ENCODE measurements at regions not wholly inside any gene's neighbourhood (a gene's known extent, or its start where the extent isn't known, plus 50 kb on each side); places are given as distances from the start of the nearest gene placed in this dataset.
"Not testable (repeated sequence)": the region's sequence is repeated elsewhere in the genome, so short reads cannot be mapped to it uniquely, and the experiment has no call there.

DNA sequence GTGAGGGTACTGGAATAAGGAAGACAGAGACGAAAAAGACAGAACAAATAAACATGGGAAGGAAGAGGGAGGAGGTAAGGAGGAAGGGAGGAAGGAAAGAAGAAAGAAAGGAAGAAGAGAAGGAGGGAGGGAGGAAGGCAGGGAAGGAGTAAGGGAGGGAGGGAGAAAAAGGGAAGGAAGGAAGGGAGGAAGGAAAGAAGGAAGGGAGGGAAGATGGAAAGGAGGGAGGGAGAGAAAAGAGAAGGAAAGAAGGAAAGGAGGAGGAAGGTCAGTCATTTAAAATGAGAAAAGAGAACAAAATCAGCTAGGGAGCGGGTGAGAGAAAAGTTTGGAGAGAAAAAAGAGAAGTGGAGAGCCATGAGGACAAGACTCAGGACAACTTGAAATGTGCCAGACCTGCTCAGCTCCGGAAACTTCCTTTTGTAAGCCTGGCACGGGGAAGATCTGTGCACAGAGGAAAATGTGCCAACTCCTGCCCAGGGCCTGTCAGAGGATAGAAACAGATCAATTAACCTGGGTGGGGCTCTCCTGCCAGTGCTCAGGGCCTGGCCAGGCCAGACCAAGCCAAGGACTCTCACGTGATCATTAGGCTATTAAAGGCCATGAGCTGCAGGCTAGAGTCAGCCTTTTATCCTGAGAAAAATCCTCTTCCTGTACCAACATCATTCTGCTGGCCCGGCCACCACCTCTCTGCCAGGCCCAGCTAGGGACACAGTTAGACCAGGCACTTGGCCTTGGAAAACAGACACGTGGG, 50.1 kb upstream of the BCL6 start:
- DNase-seq = no peak

GRCh38 chr3:187798126-187798525, 52.9 kb upstream of the BCL6 start:
- DNase-seq = no peak

- no peak for DNase-seq
Observed at GRCh38 chr3:187798531-187799530, 53.6 kb upstream of the BCL6 start.

DNA sequence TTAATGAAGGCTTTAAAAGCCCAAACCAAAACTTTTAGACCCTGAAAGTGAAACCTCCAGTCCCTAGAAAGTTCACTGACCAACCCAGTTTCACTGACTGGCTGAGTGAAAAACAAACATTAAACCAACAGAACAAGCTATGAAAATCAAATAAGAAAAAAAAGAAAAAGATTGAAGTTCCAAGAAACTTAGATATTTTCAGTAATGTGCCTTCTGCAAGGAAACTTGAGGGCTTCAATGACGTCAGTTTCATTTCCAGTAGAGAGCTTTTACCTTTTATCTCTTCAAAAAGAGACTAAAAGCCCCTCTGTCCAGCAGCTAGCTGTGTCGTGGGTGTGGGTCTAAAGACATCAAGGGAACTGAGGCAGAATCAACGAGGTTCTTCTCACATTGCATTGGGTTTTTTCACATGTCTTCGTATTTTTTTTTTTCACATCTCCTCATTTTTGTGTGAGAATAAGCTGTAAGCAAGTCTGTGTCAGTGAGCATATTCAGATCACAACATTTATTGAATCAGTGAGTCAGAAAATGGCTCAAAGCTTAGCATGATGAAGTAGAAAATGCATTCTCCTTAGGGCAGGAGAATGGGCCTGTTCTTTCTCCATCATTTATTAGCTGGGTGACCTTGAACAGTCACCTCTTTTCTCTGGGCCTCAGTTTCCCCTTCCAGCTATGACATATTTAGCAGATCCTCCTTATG, 54.8 kb upstream of the BCL6 start:
- no peak for DNase-seq

DNA sequence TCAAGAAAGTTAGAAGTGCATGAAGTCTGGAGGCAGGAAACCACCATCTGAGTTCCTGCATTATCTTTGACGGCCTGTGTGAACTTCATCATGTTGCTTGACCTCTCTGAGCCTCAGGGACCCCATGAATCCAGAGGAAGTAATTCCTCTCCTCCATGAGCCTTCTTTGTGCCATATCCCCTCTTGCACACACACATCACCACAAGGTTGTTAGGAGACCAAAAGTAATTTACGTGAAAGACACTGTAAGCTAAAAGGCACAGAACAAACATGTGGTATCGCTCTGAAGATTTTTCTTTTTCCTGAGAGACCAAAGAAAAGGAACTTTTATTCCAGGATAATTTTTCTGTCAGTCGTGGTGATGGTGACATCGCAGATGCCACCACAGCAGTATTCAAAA, 55.9 kb upstream of the BCL6 start:
- DNase-seq = no peak

DNA sequence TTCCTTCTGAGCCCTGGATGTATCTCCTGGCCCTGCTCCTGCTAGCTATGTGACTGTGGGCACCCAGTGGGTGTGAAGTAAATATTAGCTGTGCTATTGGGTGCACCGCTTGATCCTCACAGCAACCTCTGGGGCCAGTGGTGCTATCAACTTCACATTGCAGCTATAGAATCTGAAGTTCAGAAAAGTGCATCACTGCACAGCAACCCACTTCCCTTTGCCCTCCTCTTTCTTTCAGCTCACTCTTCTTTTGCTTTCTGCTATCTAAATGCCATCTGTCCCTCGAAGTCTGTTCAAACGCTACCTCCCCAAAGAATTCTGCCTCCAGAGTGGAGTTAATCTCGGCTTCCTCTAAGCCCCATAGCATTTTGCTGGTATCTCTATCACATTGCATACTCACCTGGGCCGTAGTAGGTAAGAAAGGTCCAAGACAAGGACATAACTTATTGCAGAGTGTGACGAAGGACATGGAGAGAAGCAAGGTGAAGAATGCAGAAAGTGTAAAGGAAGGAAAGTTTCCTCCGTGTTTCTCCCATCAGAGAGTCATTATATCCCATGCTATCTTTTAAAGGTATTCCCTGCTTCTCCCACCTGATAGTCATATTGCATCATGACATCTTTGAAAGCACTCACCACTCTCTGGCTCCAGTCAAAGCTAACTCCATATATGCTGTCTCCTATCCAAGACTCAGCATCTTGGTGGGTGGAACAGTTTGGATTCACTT, 57.1 kb upstream of the BCL6 start:
- DNase-seq = no peak

GRCh38 chr3:187802928-187803259, 57.6 kb upstream of the BCL6 start:
- no peak for DNase-seq

- no peak for DNase-seq
Observed at GRCh38 chr3:187804120-187804744, 59.0 kb upstream of the BCL6 start.

DNA sequence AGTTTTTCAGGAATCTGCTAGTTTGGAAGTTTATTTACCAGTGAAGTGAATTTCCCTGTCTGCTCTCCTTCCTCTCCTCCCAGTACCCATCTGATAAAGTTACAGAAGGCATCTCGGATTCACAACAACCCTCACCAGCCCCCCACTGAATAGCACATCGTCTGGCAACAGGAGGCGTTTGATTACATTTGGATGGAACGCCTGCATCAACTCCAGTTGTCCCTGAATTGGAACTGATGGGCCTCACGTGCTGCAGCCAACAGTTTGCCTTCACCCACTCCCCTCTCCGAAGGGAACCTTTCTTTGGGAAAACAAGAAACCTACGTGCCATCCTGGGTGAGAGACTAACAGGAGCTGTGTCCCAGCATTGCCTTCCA, 59.5 kb upstream of the BCL6 start:
- DNase-seq = no peak

- DNase-seq = no peak
Observed at GRCh38 chr3:187805774-187806173, 60.5 kb upstream of the BCL6 start.

DNA sequence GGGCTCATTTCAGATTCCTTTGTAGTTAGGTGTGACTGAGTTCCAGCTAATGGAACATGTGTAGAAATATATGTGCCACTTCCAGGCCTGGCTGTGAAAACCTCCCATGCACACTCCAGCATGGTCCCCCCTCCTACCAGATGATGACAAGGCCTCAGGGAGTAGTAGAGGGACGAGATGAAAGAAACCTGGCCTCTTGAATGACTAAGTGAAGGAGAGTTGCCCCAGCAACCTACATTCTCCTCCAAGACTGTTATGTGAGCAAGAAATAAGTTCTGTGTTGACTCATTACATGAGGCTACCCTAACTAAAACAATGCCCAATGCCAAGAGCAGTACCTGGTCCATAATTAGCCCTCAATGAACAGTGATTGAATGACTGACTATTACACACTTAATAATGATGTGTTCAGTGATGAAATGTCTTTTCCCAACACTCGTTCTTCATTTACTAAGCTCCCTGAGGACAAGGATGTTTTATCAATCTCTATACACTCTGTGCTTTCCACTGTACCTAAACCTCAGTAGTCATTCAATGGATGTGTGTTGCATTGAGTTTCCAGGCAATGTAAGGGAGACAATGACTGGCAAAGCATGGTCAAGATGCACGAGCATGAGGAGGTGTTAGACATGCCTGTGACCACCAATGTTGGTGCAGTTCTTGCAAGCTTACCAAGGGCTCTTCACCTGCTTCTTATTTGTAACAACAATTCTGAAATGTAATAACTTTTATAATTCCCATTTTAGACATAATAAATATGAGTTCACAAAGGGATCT, 62.0 kb upstream of the BCL6 start:
- DNase-seq = no peak

DNA sequence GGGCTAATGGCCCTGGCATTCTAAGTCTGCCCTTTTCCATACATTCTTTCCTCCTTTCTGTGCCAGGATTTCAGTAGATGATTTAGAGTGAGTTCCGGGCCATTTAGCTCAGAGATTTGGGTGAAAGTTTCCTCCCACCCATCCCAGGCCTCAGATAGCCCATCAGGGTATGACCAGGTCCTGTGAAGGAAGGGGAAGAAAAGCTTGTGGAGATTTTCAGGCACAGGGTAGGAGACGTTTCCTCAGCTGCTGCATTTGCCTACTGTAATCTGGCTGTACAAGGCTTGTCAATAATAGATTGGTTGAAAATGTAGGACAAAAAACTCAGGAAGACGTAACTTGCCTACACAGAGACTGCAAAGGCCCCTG, 63.2 kb upstream of the BCL6 start:
- DNase-seq = no peak

DNA sequence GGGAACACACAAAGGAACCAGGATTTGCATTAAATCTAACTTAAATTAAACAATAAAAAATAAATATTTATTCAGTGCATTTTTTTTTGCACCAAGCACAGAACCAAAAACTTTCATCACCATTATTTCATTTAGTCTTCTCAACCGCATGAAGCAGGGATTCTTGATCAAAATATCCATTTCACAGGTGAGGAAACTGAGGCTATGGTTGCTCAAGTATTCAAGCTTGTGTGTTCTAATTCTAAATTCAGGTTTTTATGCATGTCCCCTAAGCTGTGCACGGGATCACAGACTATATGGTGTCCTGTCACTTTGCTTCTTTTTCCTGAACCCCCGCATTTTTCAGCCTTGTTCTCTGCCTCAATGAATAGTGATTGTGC, 64.3 kb upstream of the BCL6 start:
- DNase-seq = no peak

DNA sequence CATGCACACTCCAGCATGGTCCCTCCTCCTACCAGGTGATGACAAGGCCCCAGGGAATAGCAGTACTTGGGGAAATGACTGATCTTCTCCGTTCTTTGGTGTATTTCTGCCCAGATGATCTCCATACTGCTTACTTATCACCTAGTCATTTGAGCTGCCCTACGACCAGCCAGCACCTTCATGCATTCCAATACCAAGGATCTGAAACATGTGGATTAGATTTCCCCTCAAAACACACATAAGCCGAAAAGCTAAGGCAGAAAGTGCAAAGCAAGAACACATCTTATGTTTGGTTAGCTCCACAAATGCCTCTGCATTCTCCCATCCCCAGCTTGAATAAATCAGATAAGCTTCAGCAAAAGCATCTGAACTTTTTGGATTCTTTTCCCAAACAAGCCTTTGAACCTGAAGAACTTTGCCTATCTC, 64.8 kb upstream of the BCL6 start:
- no peak for DNase-seq

DNA sequence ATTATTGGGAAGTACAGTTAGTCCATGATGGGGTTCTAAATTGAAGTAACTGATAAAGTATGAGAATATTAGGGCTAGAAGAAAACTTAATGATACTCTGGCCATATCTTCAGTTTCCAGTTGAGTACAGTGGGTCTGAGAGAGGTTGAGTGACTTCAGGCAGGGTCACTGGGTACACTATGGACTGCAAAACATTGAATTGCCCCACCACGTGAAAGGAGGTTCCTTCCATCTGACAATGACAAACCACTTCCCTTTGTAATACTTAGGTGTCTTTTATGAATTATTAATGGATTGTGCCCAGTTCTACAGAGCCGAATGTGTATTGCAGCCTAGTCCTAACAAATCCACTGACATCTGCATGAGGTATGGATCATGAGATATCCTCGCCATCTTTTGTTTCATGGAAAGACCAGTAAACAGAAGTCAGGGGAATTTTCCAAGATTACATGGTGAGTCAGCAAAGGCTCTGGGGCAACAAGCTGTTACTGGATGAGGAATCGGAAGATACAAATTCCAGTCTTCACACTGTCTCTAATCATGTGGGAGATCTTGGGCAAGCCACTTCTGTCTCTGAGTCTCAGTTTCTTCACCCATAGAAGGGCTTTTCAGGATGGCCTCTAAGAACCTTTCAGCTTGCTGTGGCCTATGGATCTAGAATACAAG, 66.5 kb upstream of the BCL6 start:
- DNase-seq = no peak

DNA sequence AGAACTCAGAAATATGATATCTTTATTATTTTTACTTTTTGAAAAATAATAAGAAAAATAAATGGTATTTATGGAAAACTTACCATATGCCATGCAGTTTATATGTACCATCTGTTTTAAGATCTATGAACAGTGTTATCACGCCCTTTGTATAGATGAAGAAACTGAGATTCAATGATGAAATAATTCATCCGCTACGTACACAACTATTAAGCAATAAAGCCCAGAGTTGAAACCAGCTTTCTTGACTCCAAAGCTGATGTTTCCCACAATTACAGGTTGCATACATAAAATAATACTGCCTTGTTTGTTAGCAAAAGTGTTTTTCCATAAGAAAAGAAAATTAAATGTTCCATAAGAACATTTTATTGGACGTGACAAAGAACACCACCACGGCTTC, 67.2 kb upstream of the BCL6 start:
- no peak for DNase-seq

DNA sequence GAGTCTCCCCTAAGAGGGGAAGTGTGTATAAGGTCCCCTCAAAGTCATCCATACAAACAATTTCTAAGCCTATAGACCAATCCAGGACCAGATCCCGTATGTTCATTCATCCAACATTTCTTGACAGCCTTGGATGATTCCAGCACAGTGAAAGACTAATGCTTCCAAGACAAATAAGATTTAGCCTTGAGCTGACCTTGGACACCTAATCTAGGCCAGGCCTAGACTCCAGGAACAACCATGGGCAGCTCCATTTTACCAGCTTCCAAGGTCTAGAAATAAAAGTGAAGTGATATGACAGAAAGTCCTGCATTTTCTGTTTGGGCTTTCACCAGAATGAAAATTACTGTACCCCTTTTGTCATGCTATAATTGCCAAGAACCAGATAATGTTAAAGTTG, 67.9 kb upstream of the BCL6 start:
- no peak for DNase-seq

DNA sequence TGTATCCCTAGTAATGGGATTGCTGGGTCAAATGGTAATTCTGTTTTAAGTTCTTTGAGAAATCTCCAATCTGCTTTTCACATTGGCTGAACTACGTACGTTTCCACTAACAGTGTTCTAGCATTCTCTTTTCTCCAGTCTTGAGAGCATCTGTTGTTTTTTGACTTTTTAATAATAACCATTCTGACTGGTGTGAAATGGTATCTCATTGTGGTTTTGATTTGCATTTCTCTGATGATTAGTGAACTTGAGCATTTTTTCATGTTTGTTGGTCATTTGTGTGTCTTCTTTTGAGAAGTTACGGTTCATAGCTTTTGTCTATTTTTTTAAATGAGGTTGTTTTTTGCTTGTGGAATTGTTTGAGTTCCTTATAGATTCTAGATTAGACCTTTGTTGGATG, 72.5 kb upstream of the BCL6 start:
- DNase-seq = not testable (repeated sequence)

- DNase-seq = no peak
Observed at GRCh38 chr3:187821616-187822317, 76.5 kb upstream of the BCL6 start.

DNA sequence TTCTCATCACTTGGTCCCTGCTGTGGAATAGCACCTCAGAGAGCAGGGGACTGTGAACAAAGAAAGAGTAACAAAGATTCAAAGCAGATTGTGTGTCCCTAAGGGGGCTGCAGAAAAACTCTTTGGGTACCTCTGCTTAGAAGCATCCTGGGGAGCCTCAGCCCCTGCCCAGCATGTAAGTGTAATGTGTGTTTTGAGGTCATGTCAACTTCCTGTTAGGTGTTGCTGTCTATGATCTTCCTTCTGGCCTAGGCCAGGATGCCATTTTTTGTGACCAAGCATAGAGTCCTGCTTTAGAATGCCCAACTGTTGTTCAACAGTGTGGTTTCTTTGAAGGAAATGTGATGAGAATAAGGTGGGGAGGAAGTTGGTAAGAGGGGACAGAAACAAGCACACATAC, 77.1 kb upstream of the BCL6 start:
- DNase-seq = no peak

- DNase-seq = no peak
Observed at GRCh38 chr3:187823746-187824145, 78.5 kb upstream of the BCL6 start.

All from femur (tissue), 1 donor.